ENCODE measurements at regions not wholly inside any gene's neighbourhood (a gene's known extent, or its start where the extent isn't known, plus 50 kb on each side); places are given as distances from the start of the nearest gene placed in this dataset.

DNA sequence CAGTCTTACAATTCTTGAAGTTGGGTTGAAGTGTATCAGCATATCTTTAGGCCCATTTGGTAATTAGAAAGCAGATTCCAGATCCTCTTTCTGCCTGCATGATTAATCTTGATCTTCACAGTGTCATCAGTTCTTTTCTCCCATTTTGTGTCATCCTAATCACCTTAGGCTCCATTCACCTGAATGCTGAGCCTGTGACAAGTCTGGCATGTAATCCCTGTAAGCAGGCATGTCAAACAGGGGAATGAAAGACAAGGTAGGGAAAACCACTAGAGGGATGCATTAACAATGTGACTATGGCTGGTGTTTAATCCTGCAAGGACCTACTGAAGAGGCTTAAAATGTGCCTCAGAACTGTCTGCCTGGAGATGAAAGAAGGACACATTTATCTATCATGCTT is 848.8 kb downstream of the TFAP2A start:
- CTCF ChIA-PET = no interaction called here
- Mint-ChIP-seq H3K4me1 (no peaks in the 10 kb centered on the region), H3K27ac (no peak overlapping the region), H3K36me3 (no peaks in the 10 kb centered on the region), H3K4me3 (no peak overlapping the region), H3K27me3 (no peaks in the 10 kb centered on the region), H3K9me3 (peaks cover 2% of the 10 kb centered on the region)
- DNase-seq = no peak

GRCh38 chr6:9564021-9564420 is 850.9 kb downstream of the TFAP2A start:
- peaks cover 2% of the 10 kb centered on the region for H3K9me3 Mint-ChIP-seq
- DNase-seq = no peak
- H3K27me3 Mint-ChIP-seq = no peaks in the 10 kb centered on the region
- H3K4me3 Mint-ChIP-seq = no peak overlapping the region
- H3K27ac Mint-ChIP-seq = no peak overlapping the region
- H3K4me1 Mint-ChIP-seq = no peaks in the 10 kb centered on the region
- CTCF ChIA-PET = no interaction called here
- H3K36me3 Mint-ChIP-seq = no peaks in the 10 kb centered on the region

DNA sequence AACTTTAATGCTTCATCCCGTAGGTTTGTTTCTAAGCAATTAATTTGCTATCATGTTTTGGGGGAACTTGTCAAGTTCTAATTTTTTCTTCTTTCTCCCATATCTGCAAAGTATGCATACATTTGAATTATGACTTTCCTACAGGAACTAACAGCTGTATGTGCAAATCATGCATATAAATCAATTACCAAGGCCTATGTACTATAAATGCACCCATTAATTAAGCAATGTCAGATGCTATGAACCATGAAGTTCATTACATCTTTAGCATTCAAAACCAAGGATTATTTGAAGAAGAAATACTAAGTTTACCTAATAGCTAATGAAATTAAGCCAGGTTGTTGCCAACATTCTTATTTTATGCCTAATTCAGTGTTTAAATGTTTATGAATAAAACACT is 851.3 kb downstream of the TFAP2A start:
- Mint-ChIP-seq H3K9me3 (peaks cover 2% of the 10 kb centered on the region), H3K36me3 (no peaks in the 10 kb centered on the region), H3K4me1 (no peaks in the 10 kb centered on the region), H3K27me3 (no peaks in the 10 kb centered on the region), H3K4me3 (no peak overlapping the region), H3K27ac (no peak overlapping the region)
- CTCF ChIA-PET = no interaction called here
- DNase-seq = no peak

DNA sequence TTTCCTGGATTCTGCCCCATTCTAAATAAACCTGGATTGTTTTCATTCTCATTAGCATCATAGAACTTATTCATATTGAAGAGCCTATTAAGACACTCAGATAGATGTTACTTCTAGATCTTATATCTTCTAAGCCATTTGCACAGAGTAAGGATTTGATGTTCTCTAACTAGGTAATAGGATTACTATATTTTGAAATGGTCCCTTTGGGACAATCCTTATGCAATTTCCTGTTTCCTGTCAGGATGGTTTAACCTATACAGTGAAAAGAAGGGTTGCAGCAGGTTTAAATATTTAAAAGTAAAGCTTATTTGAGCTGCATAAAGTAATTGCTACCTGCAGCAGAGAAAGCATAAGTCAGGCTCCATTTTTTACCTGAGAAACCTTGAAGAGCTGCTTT is 860.1 kb downstream of the TFAP2A start:
- no peaks in the 10 kb centered on the region for H3K27me3 Mint-ChIP-seq
- peaks cover 11% of the 10 kb centered on the region for H3K9me3 Mint-ChIP-seq
- H3K4me3 Mint-ChIP-seq = no peak overlapping the region
- no peaks in the 10 kb centered on the region for H3K36me3 Mint-ChIP-seq
- no peak for DNase-seq
- H3K27ac Mint-ChIP-seq = no peak overlapping the region
- no peaks in the 10 kb centered on the region for H3K4me1 Mint-ChIP-seq
- CTCF ChIA-PET = no interaction called here

- CTCF ChIA-PET = no interaction called here
- no peak overlapping the region for H3K4me3 Mint-ChIP-seq
- peaks cover 11% of the 10 kb centered on the region for H3K9me3 Mint-ChIP-seq
- H3K27ac Mint-ChIP-seq = no peak overlapping the region
- no peaks in the 10 kb centered on the region for H3K36me3 Mint-ChIP-seq
- H3K4me1 Mint-ChIP-seq = no peaks in the 10 kb centered on the region
- no peak for DNase-seq
- H3K27me3 Mint-ChIP-seq = no peaks in the 10 kb centered on the region
These were observed 860.6 kb downstream of the TFAP2A start for GRCh38 chr6:9554323-9554722.

- no peaks in the 10 kb centered on the region for H3K27me3 Mint-ChIP-seq
- no peak overlapping the region for H3K27ac Mint-ChIP-seq
- CTCF ChIA-PET = no interaction called here
- H3K4me3 Mint-ChIP-seq = no peak overlapping the region
- H3K36me3 Mint-ChIP-seq = no peaks in the 10 kb centered on the region
- DNase-seq = no peak
- H3K4me1 Mint-ChIP-seq = no peaks in the 10 kb centered on the region
- peaks cover 11% of the 10 kb centered on the region for H3K9me3 Mint-ChIP-seq
These were observed 861.9 kb downstream of the TFAP2A start for GRCh38 chr6:9553002-9553401.

DNA sequence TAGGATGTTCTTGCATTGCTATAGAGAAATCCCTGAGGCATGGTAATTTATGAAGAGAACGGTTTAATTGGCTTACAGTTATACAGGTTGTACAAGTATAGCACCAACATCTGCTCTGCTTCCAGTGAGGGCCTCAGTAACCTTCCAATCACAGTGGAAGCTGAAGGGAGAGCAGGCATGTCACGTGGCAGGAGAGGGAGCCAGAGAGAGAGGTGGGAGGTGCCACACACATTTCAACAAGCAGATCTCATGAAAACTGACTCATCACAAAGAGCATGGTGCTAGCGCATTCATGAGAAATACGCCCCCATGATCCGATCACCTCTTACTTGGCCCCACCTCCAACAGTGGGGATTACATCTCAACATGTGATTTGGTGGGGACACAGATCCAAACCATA is 871.2 kb downstream of the TFAP2A start:
- no peaks in the 10 kb centered on the region for H3K4me1 Mint-ChIP-seq
- no peaks in the 10 kb centered on the region for H3K9me3 Mint-ChIP-seq
- no peak for DNase-seq
- no peaks in the 10 kb centered on the region for H3K27me3 Mint-ChIP-seq
- H3K27ac Mint-ChIP-seq = no peak overlapping the region
- H3K36me3 Mint-ChIP-seq = no peaks in the 10 kb centered on the region
- no peak overlapping the region for H3K4me3 Mint-ChIP-seq
- CTCF ChIA-PET = no interaction called here

DNA sequence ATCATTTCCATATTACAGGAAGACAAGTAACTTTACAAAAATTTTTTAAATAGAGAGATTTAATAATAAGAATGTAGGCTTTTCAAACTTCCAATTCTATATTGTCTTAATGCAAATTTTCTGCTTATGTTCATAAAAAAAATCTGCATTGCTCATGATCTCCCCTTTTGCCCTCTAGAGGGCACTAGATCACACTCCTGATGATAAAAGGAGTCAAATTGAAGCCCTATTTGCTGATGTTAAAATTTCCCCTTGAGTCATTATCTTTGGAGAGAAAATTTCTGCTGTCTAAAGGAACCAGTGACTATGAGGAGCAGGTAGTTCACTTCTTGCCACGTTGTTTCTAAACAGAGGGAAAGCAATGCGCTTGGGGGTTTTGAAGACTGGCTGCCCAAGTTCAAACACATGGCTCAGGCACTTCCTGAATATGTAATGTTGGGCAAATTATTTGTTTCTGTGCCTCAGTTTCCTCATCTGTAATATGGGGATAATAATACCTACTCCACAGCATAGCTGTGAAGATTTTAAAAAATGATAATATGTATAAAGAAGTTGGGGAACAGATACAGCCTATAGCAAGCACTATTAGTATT is 874.2 kb downstream of the TFAP2A start:
- CTCF ChIA-PET = no interaction called here
- Mint-ChIP-seq H3K27me3 (no peaks in the 10 kb centered on the region), H3K36me3 (no peaks in the 10 kb centered on the region), H3K27ac (no peak overlapping the region), H3K4me3 (no peak overlapping the region), H3K9me3 (no peaks in the 10 kb centered on the region), H3K4me1 (no peaks in the 10 kb centered on the region)
- no peak for DNase-seq

GRCh38 chr6:9540126-9540525 is 874.7 kb downstream of the TFAP2A start:
- no peaks in the 10 kb centered on the region for H3K36me3 Mint-ChIP-seq
- no peak overlapping the region for H3K4me3 Mint-ChIP-seq
- no peak overlapping the region for H3K27ac Mint-ChIP-seq
- no peaks in the 10 kb centered on the region for H3K4me1 Mint-ChIP-seq
- DNase-seq = no peak
- no peaks in the 10 kb centered on the region for H3K27me3 Mint-ChIP-seq
- H3K9me3 Mint-ChIP-seq = no peaks in the 10 kb centered on the region
- CTCF ChIA-PET = no interaction called here

GRCh38 chr6:9539231-9539755 is 875.6 kb downstream of the TFAP2A start:
- Mint-ChIP-seq H3K9me3 (no peaks in the 10 kb centered on the region), H3K4me3 (no peak overlapping the region), H3K4me1 (no peaks in the 10 kb centered on the region), H3K27ac (no peak overlapping the region), H3K27me3 (no peaks in the 10 kb centered on the region), H3K36me3 (no peaks in the 10 kb centered on the region)
- DNase-seq = no peak
- CTCF ChIA-PET = no interaction called here

- H3K36me3 Mint-ChIP-seq = no peaks in the 10 kb centered on the region
- no peak overlapping the region for H3K27ac Mint-ChIP-seq
- H3K4me1 Mint-ChIP-seq = no peaks in the 10 kb centered on the region
- H3K27me3 Mint-ChIP-seq = no peaks in the 10 kb centered on the region
- DNase-seq = no peak
- CTCF ChIA-PET = interaction anchor here (0.8 kb wide), 1 partner anchor 892 kb away, joined by 3 read pairs; no protein-coding TSS in a partner anchor
- no peak overlapping the region for H3K4me3 Mint-ChIP-seq
- H3K9me3 Mint-ChIP-seq = no peaks in the 10 kb centered on the region
These were observed 877.5 kb downstream of the TFAP2A start for GRCh38 chr6:9537381-9537780.

- no peak overlapping the region for H3K4me3 Mint-ChIP-seq
- no peak overlapping the region for H3K27ac Mint-ChIP-seq
- H3K27me3 Mint-ChIP-seq = no peaks in the 10 kb centered on the region
- no peaks in the 10 kb centered on the region for H3K9me3 Mint-ChIP-seq
- no peaks in the 10 kb centered on the region for H3K4me1 Mint-ChIP-seq
- CTCF ChIA-PET = no interaction called here
- H3K36me3 Mint-ChIP-seq = no peaks in the 10 kb centered on the region
- no peak for DNase-seq
These were observed 879.8 kb downstream of the TFAP2A start for GRCh38 chr6:9535106-9535505.

GRCh38 chr6:9532621-9533557 is 882.0 kb downstream of the TFAP2A start:
- Mint-ChIP-seq H3K4me3 (no peak overlapping the region), H3K36me3 (no peaks in the 10 kb centered on the region), H3K9me3 (no peaks in the 10 kb centered on the region), H3K27me3 (no peaks in the 10 kb centered on the region), H3K27ac (no peak overlapping the region), H3K4me1 (no peaks in the 10 kb centered on the region)
- CTCF ChIA-PET = no interaction called here
- DNase-seq = no peak

GRCh38 chr6:9527679-9528286 is 887.1 kb downstream of the TFAP2A start:
- Mint-ChIP-seq H3K27ac (no peak overlapping the region), H3K9me3 (peaks cover 2% of the 10 kb centered on the region), H3K36me3 (no peaks in the 10 kb centered on the region), H3K4me1 (no peaks in the 10 kb centered on the region), H3K4me3 (no peak overlapping the region), H3K27me3 (no peaks in the 10 kb centered on the region)
- CTCF ChIA-PET = no interaction called here
- DNase-seq = no peak

- H3K9me3 Mint-ChIP-seq = peaks cover 2% of the 10 kb centered on the region
- no peaks in the 10 kb centered on the region for H3K4me1 Mint-ChIP-seq
- H3K4me3 Mint-ChIP-seq = no peak overlapping the region
- no peak for DNase-seq
- no peaks in the 10 kb centered on the region for H3K36me3 Mint-ChIP-seq
- CTCF ChIA-PET = no interaction called here
- H3K27me3 Mint-ChIP-seq = no peaks in the 10 kb centered on the region
- H3K27ac Mint-ChIP-seq = no peak overlapping the region
These were observed 891.4 kb downstream of the TFAP2A start for GRCh38 chr6:9523462-9523861.
